ENCODE measurements at regions not wholly inside any gene's neighbourhood (a gene's known extent, or its start where the extent isn't known, plus 50 kb on each side); places are given as distances from the start of the nearest gene placed in this dataset.

GRCh38 chr2:82234283-82234874 lies 1929.8 kb upstream of the LRRTM1 start:
- TF ChIP-seq CTCF (IDR thresholded peaks at IDR 0.05): peak; percentile 56
- TF ChIP-seq POLR2AphosphoS5 (IDR thresholded peaks at IDR 0.05; ENCODE audit: low read depth, low read length): no peak
- TF ChIP-seq REST (IDR thresholded peaks at IDR 0.05; ENCODE audit: insufficient read depth in 1 of 2, low read depth in 2 of 2, low read length in 1 of 2): no peak

All from Panc1 (cell line).